Nephron progenitor cell (in vitro differentiated cells): ENCODE measurements at regions not wholly inside any gene's neighbourhood (a gene's known extent, or its start where the extent isn't known, plus 50 kb on each side); places are given as distances from the start of the nearest gene placed in this dataset.

Experiments used
- DNase-seq: peaks from one replicate; pipeline ENCODE4 v3.0.0; 2021
- H3K27ac Mint-ChIP-seq: 2 replicates; pipeline ENCODE4 v1.8.0; 2021; ENCODE audit warnings: mild to moderate bottlenecking, moderate library complexity, mixed read lengths
- H3K27me3 Mint-ChIP-seq: 2 replicates; pipeline ENCODE4 v1.8.0; 2021; ENCODE audit warnings: mild to moderate bottlenecking, low read depth, mixed read lengths; ENCODE audit not compliant: poor library complexity
- H3K36me3 Mint-ChIP-seq: 2 replicates; pipeline ENCODE4 v1.8.0; 2021; ENCODE audit warnings: low read depth, mixed read lengths
- H3K4me1 Mint-ChIP-seq: 2 replicates; pipeline ENCODE4 v1.8.0; 2021; ENCODE audit warnings: mixed read lengths
- H3K4me3 Mint-ChIP-seq: 2 replicates; pipeline ENCODE4 v1.8.0; 2021; ENCODE audit warnings: mild to moderate bottlenecking, moderate library complexity, mixed read lengths
- H3K9me3 Mint-ChIP-seq: 2 replicates; pipeline ENCODE4 v1.8.0; 2021; ENCODE audit warnings: mild to moderate bottlenecking, moderate library complexity, mixed read lengths
- TF ChIP-seq, protein P1 (sequence below): fragments of 200-600 bp; sonication (generic); IDR thresholded peaks from 2 replicates; pipeline ENCODE4 v1.5.0; 2021; ENCODE audit warnings: antibody characterized with exemption

DNA sequence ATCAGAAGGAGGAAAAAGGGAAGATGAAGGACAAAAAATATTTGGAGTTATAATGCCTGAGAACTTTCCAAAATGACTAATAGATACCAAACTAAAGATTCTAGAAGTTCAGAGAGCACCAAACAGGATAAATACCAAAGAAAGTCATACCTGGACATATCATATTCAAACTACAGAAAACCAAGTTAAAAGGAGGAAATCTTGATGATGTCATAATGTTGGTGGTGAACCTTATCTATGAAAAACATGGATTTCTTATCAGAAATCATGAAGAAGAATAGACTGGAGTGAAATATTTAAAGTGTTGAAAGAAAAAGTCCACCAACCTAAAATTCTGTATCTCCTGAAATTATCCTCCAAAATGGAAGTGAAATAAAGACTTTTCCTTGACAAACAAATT lies 389.2 kb downstream of the JRKL start:
- TF ChIP-seq, protein P1, sequence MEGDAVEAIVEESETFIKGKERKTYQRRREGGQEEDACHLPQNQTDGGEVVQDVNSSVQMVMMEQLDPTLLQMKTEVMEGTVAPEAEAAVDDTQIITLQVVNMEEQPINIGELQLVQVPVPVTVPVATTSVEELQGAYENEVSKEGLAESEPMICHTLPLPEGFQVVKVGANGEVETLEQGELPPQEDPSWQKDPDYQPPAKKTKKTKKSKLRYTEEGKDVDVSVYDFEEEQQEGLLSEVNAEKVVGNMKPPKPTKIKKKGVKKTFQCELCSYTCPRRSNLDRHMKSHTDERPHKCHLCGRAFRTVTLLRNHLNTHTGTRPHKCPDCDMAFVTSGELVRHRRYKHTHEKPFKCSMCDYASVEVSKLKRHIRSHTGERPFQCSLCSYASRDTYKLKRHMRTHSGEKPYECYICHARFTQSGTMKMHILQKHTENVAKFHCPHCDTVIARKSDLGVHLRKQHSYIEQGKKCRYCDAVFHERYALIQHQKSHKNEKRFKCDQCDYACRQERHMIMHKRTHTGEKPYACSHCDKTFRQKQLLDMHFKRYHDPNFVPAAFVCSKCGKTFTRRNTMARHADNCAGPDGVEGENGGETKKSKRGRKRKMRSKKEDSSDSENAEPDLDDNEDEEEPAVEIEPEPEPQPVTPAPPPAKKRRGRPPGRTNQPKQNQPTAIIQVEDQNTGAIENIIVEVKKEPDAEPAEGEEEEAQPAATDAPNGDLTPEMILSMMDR: no peak
- no peak for DNase-seq
- H3K27me3 Mint-ChIP-seq: no peaks in the 10 kb centered on the region
- H3K4me1 Mint-ChIP-seq: no peaks in the 10 kb centered on the region
- H3K36me3 Mint-ChIP-seq: no peaks in the 10 kb centered on the region
- H3K4me3 Mint-ChIP-seq: no peak overlapping the region
- no peak overlapping the region for H3K27ac Mint-ChIP-seq
- peaks cover 10% of the 10 kb centered on the region for H3K9me3 Mint-ChIP-seq

DNA sequence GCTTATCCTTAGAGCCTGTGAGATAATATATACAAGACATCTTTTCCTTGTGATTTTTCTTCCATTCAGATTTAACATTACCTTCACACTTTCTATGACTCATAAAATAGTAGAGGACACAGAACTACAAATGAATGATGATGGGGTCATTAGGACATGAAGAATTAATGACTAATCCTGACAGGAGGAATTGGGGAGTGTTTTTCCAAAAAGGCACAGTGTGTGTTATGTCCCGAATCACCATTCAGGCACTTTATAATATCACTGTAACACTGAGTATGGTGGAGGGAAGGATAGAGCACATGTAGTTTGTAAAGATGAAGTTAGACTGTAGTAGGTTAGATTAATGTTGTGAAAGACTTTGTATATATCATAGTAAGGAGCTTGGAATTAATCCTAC lies 391.3 kb downstream of the JRKL start:
- no peaks in the 10 kb centered on the region for H3K27me3 Mint-ChIP-seq

DNA sequence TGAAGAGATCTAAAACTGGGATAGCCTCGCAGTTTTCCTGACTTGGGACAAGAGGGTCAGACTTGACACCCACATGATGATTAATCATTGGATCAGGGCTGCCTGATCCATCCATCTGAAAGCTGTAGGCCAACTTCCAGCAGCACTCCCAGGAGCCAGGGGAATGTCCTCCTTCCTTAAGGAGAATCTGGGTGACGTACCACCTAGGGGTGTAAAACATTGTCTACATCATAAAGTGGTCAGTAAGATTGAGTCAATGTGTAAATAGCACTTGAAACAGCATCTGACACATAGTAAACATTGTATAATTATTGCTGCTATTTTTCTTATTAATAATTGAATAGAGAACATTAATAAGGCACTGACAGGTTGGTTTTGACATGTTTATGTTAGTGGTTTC lies 392.8 kb downstream of the JRKL start:
- Mint-ChIP-seq H3K27ac (no peak overlapping the region), H3K4me3 (no peak overlapping the region), H3K9me3 (peaks cover 3% of the 10 kb centered on the region), H3K36me3 (no peaks in the 10 kb centered on the region), H3K4me1 (no peaks in the 10 kb centered on the region), H3K27me3 (no peaks in the 10 kb centered on the region)
- no peak for DNase-seq
- TF ChIP-seq, protein P1: no peak

More for the DNA sequence above, 391.3 kb downstream of the JRKL start:
- Mint-ChIP-seq H3K27ac (no peak overlapping the region), H3K4me1 (no peaks in the 10 kb centered on the region), H3K4me3 (no peak overlapping the region), H3K9me3 (peaks cover 5% of the 10 kb centered on the region), H3K36me3 (no peaks in the 10 kb centered on the region)
- TF ChIP-seq, protein P1: no peak
- no peak for DNase-seq

DNA sequence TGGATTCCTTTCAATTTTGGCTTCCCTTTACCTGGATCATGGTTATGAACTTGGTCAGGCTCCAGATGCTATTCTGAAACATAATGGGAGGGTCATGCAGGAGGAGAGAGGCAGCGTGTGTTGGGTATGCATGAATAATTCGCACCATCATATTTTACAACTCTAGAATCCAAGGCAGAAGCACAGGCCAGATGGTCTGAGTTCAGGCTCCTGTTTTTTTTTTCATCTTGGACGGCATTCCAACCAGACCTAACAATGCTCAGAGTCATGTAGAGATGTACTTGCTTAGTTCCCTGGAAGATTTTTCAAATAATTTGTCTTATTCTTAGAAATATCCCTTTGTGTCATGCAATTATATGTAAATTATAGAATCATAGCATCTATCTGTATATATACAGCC lies 393.5 kb downstream of the JRKL start:
- no peaks in the 10 kb centered on the region for H3K27me3 Mint-ChIP-seq
- TF ChIP-seq, protein P1: no peak
- no peaks in the 10 kb centered on the region for H3K4me1 Mint-ChIP-seq
- peaks cover 3% of the 10 kb centered on the region for H3K9me3 Mint-ChIP-seq
- no peak overlapping the region for H3K27ac Mint-ChIP-seq
- no peaks in the 10 kb centered on the region for H3K36me3 Mint-ChIP-seq
- DNase-seq: no peak
- no peak overlapping the region for H3K4me3 Mint-ChIP-seq

DNA sequence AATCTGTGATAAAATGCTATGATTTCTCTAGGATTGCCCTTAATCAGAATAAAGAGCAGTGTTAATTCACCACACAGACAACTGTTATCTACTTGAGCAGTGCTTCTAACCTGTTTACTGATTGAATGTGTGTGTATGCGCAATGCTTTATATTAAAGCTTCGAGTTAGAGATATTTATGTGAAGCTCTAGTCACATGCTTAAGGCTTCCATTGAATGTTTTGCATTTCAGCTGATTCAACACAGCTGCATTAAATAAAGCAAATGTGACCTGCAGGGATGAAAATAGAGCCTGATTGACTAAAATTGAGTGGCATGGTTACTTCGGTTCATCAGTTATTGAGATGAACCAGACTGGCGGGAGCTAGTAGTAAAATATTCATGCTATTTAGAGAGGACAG lies 395.3 kb downstream of the JRKL start:
- Mint-ChIP-seq H3K4me3 (no peak overlapping the region), H3K36me3 (no peaks in the 10 kb centered on the region), H3K27me3 (no peaks in the 10 kb centered on the region), H3K4me1 (no peaks in the 10 kb centered on the region), H3K27ac (no peak overlapping the region), H3K9me3 (peaks cover 11% of the 10 kb centered on the region)
- no peak for DNase-seq
- TF ChIP-seq, protein P1: no peak

DNA sequence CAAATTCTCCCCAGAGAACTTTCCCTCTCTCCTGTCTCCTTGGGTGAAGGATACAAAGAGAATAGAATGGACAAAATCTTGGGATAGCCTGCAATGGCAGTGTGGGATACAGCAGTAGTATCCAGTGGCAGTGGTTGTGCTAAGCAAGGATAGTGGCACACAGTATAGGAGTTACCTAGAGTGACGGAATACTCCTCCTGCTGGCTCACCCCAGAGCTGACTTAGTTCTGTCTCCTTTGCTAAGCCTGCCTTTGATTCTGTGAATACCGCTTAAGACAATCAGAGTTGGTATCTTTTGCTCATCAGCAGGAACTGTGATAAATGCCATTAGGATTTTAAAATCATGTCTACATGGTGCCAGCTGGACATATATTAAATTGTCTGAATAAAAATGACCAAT lies 404.3 kb downstream of the JRKL start:
- no peak for DNase-seq
- Mint-ChIP-seq H3K36me3 (no peaks in the 10 kb centered on the region), H3K27me3 (no peaks in the 10 kb centered on the region), H3K27ac (no peak overlapping the region), H3K9me3 (peaks cover 9% of the 10 kb centered on the region), H3K4me1 (no peaks in the 10 kb centered on the region), H3K4me3 (no peak overlapping the region)
- TF ChIP-seq, protein P1: no peak
